OCI-LY7 (cell line): ENCODE measurements at regions not wholly inside any gene's neighbourhood (a gene's known extent, or its start where the extent isn't known, plus 50 kb on each side); places are given as distances from the start of the nearest gene placed in this dataset.

Experiments
- BruUV-seq: library from RNA; stranded (reverse); fragments of 400-500 nt; replicated peaks from 2 replicates; lab custom pipeline; 2021; lab: Mats Ljungman, UMichigan
- CTCF ChIA-PET: fragments of 300-600 bp; sonication (Branson Sonifier 250); formaldehyde crosslinking; loops from one replicate; lab custom pipeline; 2022; ENCODE audit warnings: antibody characterized with exemption; ENCODE audit not compliant: unreplicated experiment; lab: Charles Lee
- POLR2A ChIA-PET: fragments of 300-600 bp; sonication (Branson Sonifier 250); formaldehyde crosslinking; loops from one replicate; lab custom pipeline; 2022; ENCODE audit warnings: antibody characterized with exemption; lab: Charles Lee
- DNase-seq: peaks from one replicate; pipeline ENCODE4 v3.0.0-alpha.2; 2015; ENCODE audit warnings: low spot score
- H2AFZ ChIP-seq: fragments of 200-600 bp; sonication (generic), shearing (Covaris generic); 2 replicates; pipeline ENCODE4 v1.6.1; 2014; ENCODE audit warnings: mild to moderate bottlenecking, antibody characterized with exemption, low read length, moderate library complexity
- H3K27ac ChIP-seq: fragments of 200-600 bp; sonication (generic); 2 replicates; pipeline ENCODE4 v1.5.1; 2014; ENCODE audit warnings: mixed run types, low read depth, mild to moderate bottlenecking, moderate library complexity, low read length, inconsistent platforms; ENCODE audit not compliant: poor library complexity, severe bottlenecking
- H3K36me3 ChIP-seq: fragments of 200-600 bp; sonication (generic); 2 replicates; pipeline ENCODE4 v1.6.1; 2014; ENCODE audit warnings: mild to moderate bottlenecking, antibody characterized with exemption, low read length, moderate library complexity, mixed read lengths; ENCODE audit not compliant: insufficient read depth
- H3K4me1 ChIP-seq: fragments of 200-600 bp; sonication (generic); 2 replicates; pipeline ENCODE4 v1.5.1; 2014; ENCODE audit warnings: mild to moderate bottlenecking, low read length; ENCODE audit not compliant: insufficient read depth, poor library complexity, severe bottlenecking
- H3K4me2 ChIP-seq: fragments of 200-600 bp; sonication (generic); 2 replicates; pipeline ENCODE4 v1.6.1; 2014; ENCODE audit warnings: mild to moderate bottlenecking, low read length
- H3K4me3 ChIP-seq: fragments of 200-600 bp; sonication (generic); 2 replicates; pipeline ENCODE4 v1.5.1; 2014; ENCODE audit warnings: mild to moderate bottlenecking, low read depth, low read length; ENCODE audit not compliant: poor library complexity, severe bottlenecking
- H3K79me2 ChIP-seq: fragments of 200-600 bp; sonication (generic); 2 replicates; pipeline ENCODE4 v1.6.1; 2016; ENCODE audit warnings: low read depth, mild to moderate bottlenecking, low read length, moderate library complexity, mixed read lengths; ENCODE audit not compliant: insufficient read depth
- H3K9me2 ChIP-seq: fragments of 200-600 bp; sonication (generic); 2 replicates; pipeline ENCODE4 v1.6.1; 2016; ENCODE audit warnings: mild to moderate bottlenecking, low read length, mixed read lengths; ENCODE audit not compliant: insufficient read depth
- H3K9me3 ChIP-seq: fragments of 200-600 bp; sonication (generic); 2 replicates; pipeline ENCODE4 v1.6.1; 2014; ENCODE audit warnings: mild to moderate bottlenecking, mixed run types, low read length, mixed read lengths
- H4K20me1 ChIP-seq: fragments of 200-600 bp; sonication (generic); 2 replicates; pipeline ENCODE4 v1.6.1; 2014; ENCODE audit warnings: mild to moderate bottlenecking, antibody characterized with exemption, low read length, moderate library complexity, mixed read lengths; ENCODE audit not compliant: insufficient read depth
- CTCF ChIP-seq: fragments of 200-600 bp; sonication (generic); conservative IDR thresholded peaks from 2 replicates; pipeline ENCODE4 v1.5.1; 2014; ENCODE audit warnings: mild to moderate bottlenecking, antibody characterized with exemption, low read length, moderate library complexity, mixed read lengths
- EZH2phosphoT487 ChIP-seq: fragments of 200-600 bp; sonication (generic); IDR thresholded peaks from 2 replicates; pipeline ENCODE4 v1.6.1; 2018; ENCODE audit warnings: low read depth, borderline replicate concordance, mild to moderate bottlenecking, mixed run types, antibody characterized with exemption, low read length, moderate library complexity, mixed read lengths
- intact Hi-C: fragments of 100-400 bp; cut with micrococcal nuclease; formaldehyde crosslinking; loops from one replicate; pipeline ENCODE4 v1.10.0; 2022; ENCODE audit not compliant: unreplicated experiment

- Histone ChIP-seq H3K4me3 (no peak overlapping the region), H3K4me1 (no peaks in the 10 kb centered on the region), H3K27ac (no peak overlapping the region), H3K9me2 (no peaks in the 10 kb centered on the region), H3K79me2 (no peaks in the 10 kb centered on the region), H3K36me3 (no peaks in the 10 kb centered on the region), H4K20me1 (no peaks in the 10 kb centered on the region), H3K4me2 (no peak overlapping the region), H2AFZ (no peak overlapping the region), H3K9me3 (no peaks in the 10 kb centered on the region)
- intact Hi-C loops: no loop called here
- POLR2A ChIA-PET: no interaction called here
- CTCF ChIA-PET: interaction anchor here (1.1 kb wide), 1 partner anchor 11 kb away, joined by 3 read pairs; no protein-coding TSS in a partner anchor
- no peak for DNase-seq
- no peak for TF ChIP-seq CTCF
- no peak for TF ChIP-seq EZH2phosphoT487
- no TSS peak for BruUV-seq
These were observed 147.1 kb upstream of the GBE1 start for GRCh38 chr3:81908561-81908960.

GRCh38 chr3:81898336-81898735 lies 136.9 kb upstream of the GBE1 start:
- CTCF ChIA-PET: no interaction called here
- Histone ChIP-seq H2AFZ (no peak overlapping the region), H3K27ac (no peak overlapping the region), H3K9me2 (no peaks in the 10 kb centered on the region), H4K20me1 (no peaks in the 10 kb centered on the region), H3K4me1 (no peaks in the 10 kb centered on the region), H3K4me2 (no peak overlapping the region), H3K9me3 (no peaks in the 10 kb centered on the region), H3K4me3 (no peak overlapping the region), H3K79me2 (no peaks in the 10 kb centered on the region), H3K36me3 (no peaks in the 10 kb centered on the region)
- DNase-seq: no peak
- POLR2A ChIA-PET: no interaction called here
- intact Hi-C loops: no loop called here
- TF ChIP-seq EZH2phosphoT487 (no peak), CTCF (no peak)
- no TSS peak for BruUV-seq

GRCh38 chr3:81894598-81894997 lies 133.2 kb upstream of the GBE1 start:
- H3K4me2 ChIP-seq: no peak overlapping the region
- H4K20me1 ChIP-seq: no peaks in the 10 kb centered on the region
- H3K9me2 ChIP-seq: no peaks in the 10 kb centered on the region
- H2AFZ ChIP-seq: no peak overlapping the region
- H3K27ac ChIP-seq: no peak overlapping the region
- BruUV-seq: no TSS peak
- ChIA-PET POLR2A (interaction anchor here (0.6 kb wide), 1 partner anchor 86 kb away, joined by 4 read pairs; no protein-coding TSS in a partner anchor), CTCF (no interaction called here)
- no peaks in the 10 kb centered on the region for H3K79me2 ChIP-seq
- H3K9me3 ChIP-seq: no peaks in the 10 kb centered on the region
- no peak for TF ChIP-seq EZH2phosphoT487
- TF ChIP-seq CTCF: no peak
- H3K36me3 ChIP-seq: no peaks in the 10 kb centered on the region
- no peaks in the 10 kb centered on the region for H3K4me1 ChIP-seq
- intact Hi-C loops: no loop called here
- DNase-seq: no peak
- no peak overlapping the region for H3K4me3 ChIP-seq
